GM18502 (cell line): ENCODE measurements at regions not wholly inside any gene's neighbourhood (a gene's known extent, or its start where the extent isn't known, plus 50 kb on each side); places are given as distances from the start of the nearest gene placed in this dataset.
"Not testable (repeated sequence)": the region's sequence is repeated elsewhere in the genome, so short reads cannot be mapped to it uniquely, and the experiment has no call there.

ENCODE experiments used
- ATAC-seq: cut with Tn5 transposase; IDR thresholded peaks from one replicate; pipeline ENCODE4 v1.9.1; 2021; ENCODE audit warnings: mild to moderate bottlenecking; ENCODE audit not compliant: unreplicated experiment, poor library complexity

- ATAC-seq = no peak
Measured at GRCh38 chr12:90831712-90832111, 123.3 kb downstream of the CCER1 start.

GRCh38 chr12:90829044-90829443, 125.9 kb downstream of the CCER1 start:
- ATAC-seq = no peak

- ATAC-seq = no peak
Measured at GRCh38 chr12:90828621-90829020, 126.4 kb downstream of the CCER1 start.

GRCh38 chr12:90827567-90827966, 127.4 kb downstream of the CCER1 start:
- ATAC-seq = no peak

GRCh38 chr12:90826036-90826435, 128.9 kb downstream of the CCER1 start:
- ATAC-seq = no peak

GRCh38 chr12:90823859-90824258, 131.1 kb downstream of the CCER1 start:
- ATAC-seq = no peak

- no peak for ATAC-seq
Measured at GRCh38 chr12:90819709-90820108, 135.3 kb downstream of the CCER1 start.

GRCh38 chr12:90816353-90817089, 138.5 kb downstream of the CCER1 start:
- no peak for ATAC-seq

GRCh38 chr12:90809940-90810339, 145.0 kb downstream of the CCER1 start:
- ATAC-seq = no peak

GRCh38 chr12:90808568-90808967, 146.4 kb downstream of the CCER1 start:
- ATAC-seq = no peak

GRCh38 chr12:90802727-90803126, 152.2 kb downstream of the CCER1 start:
- ATAC-seq = no peak

- no peak for ATAC-seq
Measured at GRCh38 chr12:90801776-90802175, 153.2 kb downstream of the CCER1 start.

GRCh38 chr12:90794212-90794611, 160.8 kb downstream of the CCER1 start:
- no peak for ATAC-seq

GRCh38 chr12:90792718-90793117, 162.3 kb downstream of the CCER1 start:
- ATAC-seq = not testable (repeated sequence)

GRCh38 chr12:90791445-90791844, 163.5 kb downstream of the CCER1 start:
- no peak for ATAC-seq

GRCh38 chr12:90790747-90791146, 164.2 kb downstream of the CCER1 start:
- no peak for ATAC-seq

GRCh38 chr12:90773491-90773890, 181.5 kb downstream of the CCER1 start:
- ATAC-seq = no peak

GRCh38 chr12:90770861-90771260, 184.1 kb downstream of the CCER1 start:
- ATAC-seq = no peak

- no peak for ATAC-seq
Measured at GRCh38 chr12:90757957-90758356, 197.0 kb downstream of the CCER1 start.

- no peak for ATAC-seq
Measured at GRCh38 chr12:90745211-90745610, 209.8 kb downstream of the CCER1 start.

- no peak for ATAC-seq
Measured at GRCh38 chr12:90741611-90742010, 213.4 kb downstream of the CCER1 start.

GRCh38 chr12:90729736-90730135, 225.2 kb downstream of the CCER1 start:
- no peak for ATAC-seq
